ENCODE measurements at regions not wholly inside any gene's neighbourhood (a gene's known extent, or its start where the extent isn't known, plus 50 kb on each side); places are given as distances from the start of the nearest gene placed in this dataset.
"Not testable (repeated sequence)": the region's sequence is repeated elsewhere in the genome, so short reads cannot be mapped to it uniquely, and the experiment has no call there.

DNA sequence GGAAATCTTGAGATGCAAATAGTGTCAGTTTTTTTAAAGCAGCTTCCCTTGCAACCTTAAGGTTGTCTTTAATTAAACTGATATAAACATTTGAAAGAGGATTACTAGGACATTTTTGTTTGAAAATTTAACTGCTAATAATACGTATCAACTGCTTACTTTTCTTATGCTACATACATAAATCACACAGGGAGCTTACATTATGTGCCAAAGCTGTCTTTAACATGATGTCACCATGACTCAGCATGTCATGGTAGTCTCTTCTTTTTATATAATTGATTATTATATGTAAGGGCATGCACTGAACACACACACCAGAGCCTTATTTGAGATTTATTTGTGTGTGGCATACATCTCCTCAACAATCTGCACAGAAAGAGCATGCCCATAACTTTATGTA lies 63.0 kb upstream of the PTHLH start:
- Histone ChIP-seq H3K36me3 (no peaks in the 10 kb centered on the region), H3K79me2 (ENCODE audit: low read depth) (no peaks in the 10 kb centered on the region), H3K9ac (no peak overlapping the region), H2AFZ (replicated peaks) (no peak overlapping the region), H4K20me1 (ENCODE audit: low read depth) (no peaks in the 10 kb centered on the region), H3K4me3 (no peak overlapping the region), H3K4me2 (no peak overlapping the region), H3K27me3 (no peaks in the 10 kb centered on the region), H3K9me3 (ENCODE audit: low read depth) (no peaks in the 10 kb centered on the region), H3K27ac (no peak overlapping the region), H3K4me1 (no peaks in the 10 kb centered on the region), H3F3A (ENCODE audit: low read depth) (no peaks in the 10 kb centered on the region)
- DNase-seq (ENCODE audit: low spot score): no peak
- no peak for TF ChIP-seq EZH2phosphoT487 (IDR thresholded peaks at IDR 0.05)
- TF ChIP-seq, protein P1, sequence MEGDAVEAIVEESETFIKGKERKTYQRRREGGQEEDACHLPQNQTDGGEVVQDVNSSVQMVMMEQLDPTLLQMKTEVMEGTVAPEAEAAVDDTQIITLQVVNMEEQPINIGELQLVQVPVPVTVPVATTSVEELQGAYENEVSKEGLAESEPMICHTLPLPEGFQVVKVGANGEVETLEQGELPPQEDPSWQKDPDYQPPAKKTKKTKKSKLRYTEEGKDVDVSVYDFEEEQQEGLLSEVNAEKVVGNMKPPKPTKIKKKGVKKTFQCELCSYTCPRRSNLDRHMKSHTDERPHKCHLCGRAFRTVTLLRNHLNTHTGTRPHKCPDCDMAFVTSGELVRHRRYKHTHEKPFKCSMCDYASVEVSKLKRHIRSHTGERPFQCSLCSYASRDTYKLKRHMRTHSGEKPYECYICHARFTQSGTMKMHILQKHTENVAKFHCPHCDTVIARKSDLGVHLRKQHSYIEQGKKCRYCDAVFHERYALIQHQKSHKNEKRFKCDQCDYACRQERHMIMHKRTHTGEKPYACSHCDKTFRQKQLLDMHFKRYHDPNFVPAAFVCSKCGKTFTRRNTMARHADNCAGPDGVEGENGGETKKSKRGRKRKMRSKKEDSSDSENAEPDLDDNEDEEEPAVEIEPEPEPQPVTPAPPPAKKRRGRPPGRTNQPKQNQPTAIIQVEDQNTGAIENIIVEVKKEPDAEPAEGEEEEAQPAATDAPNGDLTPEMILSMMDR (IDR thresholded peaks at IDR 0.05): no peak
- no peak for TF ChIP-seq EZH2 (IDR thresholded peaks at IDR 0.05)
- Mint-ChIP-seq H3K4me3 (no peak overlapping the region), H3K4me1 (peaks cover 2% of the 10 kb centered on the region), H3K27me3 (ENCODE audit: insufficient read depth, low read depth) (peaks cover 1% of the 10 kb centered on the region), H3K36me3 (no peaks in the 10 kb centered on the region), H3K27ac (no peak overlapping the region), H3K9me3 (no peaks in the 10 kb centered on the region)

DNA sequence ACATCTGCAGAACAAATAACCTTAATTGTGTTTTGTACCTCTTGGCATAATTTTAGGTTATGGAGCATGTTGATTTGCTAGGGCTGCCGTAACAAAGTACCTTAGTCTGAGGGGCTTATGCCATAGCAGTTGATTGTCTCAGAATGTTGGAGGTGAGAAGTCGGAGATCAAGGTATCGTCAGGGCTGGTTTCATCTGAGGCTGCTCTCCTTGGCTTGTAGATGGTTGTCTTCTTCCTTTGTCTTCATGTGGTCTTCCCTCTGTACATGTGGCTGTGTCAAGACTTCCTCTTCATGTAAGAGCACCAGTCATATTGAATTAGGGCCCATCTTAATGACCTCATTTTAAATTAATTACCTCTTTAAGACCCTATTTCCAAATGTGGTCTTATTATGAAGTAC lies 64.4 kb upstream of the PTHLH start:
- DNase-seq (ENCODE audit: low spot score): no peak
- TF ChIP-seq, protein P1 (IDR thresholded peaks at IDR 0.05): no peak
- no peak for TF ChIP-seq EZH2phosphoT487 (IDR thresholded peaks at IDR 0.05)
- H3K27ac Mint-ChIP-seq: no peak overlapping the region
- H3K4me3 Mint-ChIP-seq: no peak overlapping the region
- Histone ChIP-seq H2AFZ (replicated peaks) (no peak overlapping the region), H3K9ac (no peak overlapping the region), H3K27me3 (no peaks in the 10 kb centered on the region), H4K20me1 (ENCODE audit: low read depth) (no peaks in the 10 kb centered on the region), H3K27ac (no peak overlapping the region), H3K4me1 (no peaks in the 10 kb centered on the region), H3K9me3 (ENCODE audit: low read depth) (no peaks in the 10 kb centered on the region), H3K36me3 (no peaks in the 10 kb centered on the region), H3K4me2 (no peak overlapping the region), H3F3A (ENCODE audit: low read depth) (no peaks in the 10 kb centered on the region), H3K4me3 (no peak overlapping the region), H3K79me2 (ENCODE audit: low read depth) (no peaks in the 10 kb centered on the region)
- H3K4me1 Mint-ChIP-seq: peaks cover 2% of the 10 kb centered on the region
- H3K36me3 Mint-ChIP-seq: no peaks in the 10 kb centered on the region
- no peaks in the 10 kb centered on the region for H3K9me3 Mint-ChIP-seq
- peaks cover 3% of the 10 kb centered on the region for H3K27me3 Mint-ChIP-seq (ENCODE audit: insufficient read depth, low read depth)

DNA sequence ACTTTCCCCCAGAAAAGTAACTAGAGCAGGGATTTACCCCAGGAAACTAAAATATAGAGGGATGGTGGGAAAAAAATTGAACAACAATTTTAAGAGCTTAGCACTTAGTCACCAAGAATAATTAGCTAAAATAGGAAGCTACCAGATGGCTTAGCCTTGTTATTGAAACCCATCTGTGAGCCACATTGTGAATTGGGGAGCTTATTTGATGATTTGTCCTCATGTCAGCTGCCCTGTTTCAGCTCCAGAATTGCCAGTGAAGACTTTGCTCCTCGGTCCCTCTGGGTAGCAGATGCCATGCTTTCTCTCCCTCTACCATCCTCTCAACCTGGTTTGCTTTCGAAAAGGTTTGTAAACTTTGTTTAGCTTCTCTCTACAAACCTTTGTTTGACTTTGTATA lies 67.7 kb upstream of the PTHLH start:
- Histone ChIP-seq H3K27ac (no peak overlapping the region), H3K36me3 (no peaks in the 10 kb centered on the region), H3K9me3 (ENCODE audit: low read depth) (no peaks in the 10 kb centered on the region), H3F3A (ENCODE audit: low read depth) (no peaks in the 10 kb centered on the region), H3K4me3 (no peak overlapping the region), H3K27me3 (no peaks in the 10 kb centered on the region), H3K4me2 (no peak overlapping the region), H4K20me1 (ENCODE audit: low read depth) (no peaks in the 10 kb centered on the region), H3K9ac (no peak overlapping the region), H2AFZ (replicated peaks) (no peak overlapping the region), H3K4me1 (no peaks in the 10 kb centered on the region), H3K79me2 (ENCODE audit: low read depth) (no peaks in the 10 kb centered on the region)
- Mint-ChIP-seq H3K36me3 (no peaks in the 10 kb centered on the region), H3K4me3 (no peak overlapping the region), H3K9me3 (no peaks in the 10 kb centered on the region), H3K27me3 (ENCODE audit: insufficient read depth, low read depth) (peaks cover 3% of the 10 kb centered on the region), H3K27ac (no peak overlapping the region), H3K4me1 (no peaks in the 10 kb centered on the region)
- DNase-seq (ENCODE audit: low spot score): no peak
- TF ChIP-seq EZH2phosphoT487 (IDR thresholded peaks at IDR 0.05) (no peak), EZH2 (IDR thresholded peaks at IDR 0.05) (no peak)
- TF ChIP-seq, protein P1 (IDR thresholded peaks at IDR 0.05): no peak

DNA sequence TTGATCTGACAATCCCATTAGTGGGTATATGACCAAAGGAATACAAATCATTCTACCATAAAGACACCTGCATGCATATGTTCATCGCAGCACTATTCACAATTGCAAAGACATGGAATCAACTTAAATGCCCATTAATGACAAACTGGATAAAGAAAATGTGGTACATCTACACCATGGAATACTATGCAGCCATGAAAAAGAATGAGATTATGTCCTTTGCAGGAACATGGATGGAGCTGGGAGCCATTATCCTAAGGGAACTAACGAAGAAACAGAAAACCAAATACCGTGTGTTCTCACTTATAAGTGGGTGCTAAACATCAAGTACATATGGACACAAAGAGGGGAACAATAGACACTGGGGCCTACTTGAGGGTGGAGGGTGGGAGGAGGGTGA lies 74.1 kb upstream of the PTHLH start:
- not testable (repeated sequence) for H3K27me3 Mint-ChIP-seq (ENCODE audit: insufficient read depth, low read depth); H3K36me3 ChIP-seq; H3K4me2 ChIP-seq; H3K27me3 ChIP-seq; H3K9me3 Mint-ChIP-seq; H3K4me3 ChIP-seq; H3K79me2 ChIP-seq (ENCODE audit: low read depth); H3K9me3 ChIP-seq (ENCODE audit: low read depth); DNase-seq (ENCODE audit: low spot score); H3K4me1 ChIP-seq; H4K20me1 ChIP-seq (ENCODE audit: low read depth); H2AFZ ChIP-seq (replicated peaks); H3K9ac ChIP-seq; H3F3A ChIP-seq (ENCODE audit: low read depth); H3K4me3 Mint-ChIP-seq; H3K36me3 Mint-ChIP-seq; H3K27ac ChIP-seq; H3K27ac Mint-ChIP-seq
- H3K4me1 Mint-ChIP-seq: peaks cover 12% of the 10 kb centered on the region
